Spleen (tissue), 7 donors: ENCODE measurements at regions not wholly inside any gene's neighbourhood (a gene's known extent, or its start where the extent isn't known, plus 50 kb on each side); places are given as distances from the start of the nearest gene placed in this dataset.

Source experiments
- CTCF ChIP-seq, 11 experiments: fragments of 200-600 bp in 7 of 11; fragments of 450-650 bp in 4 of 11; sonication (generic) in 4 of 11; IDR thresholded peaks in 8 of 11; conservative IDR thresholded peaks in 3 of 11; 1 replicate in 7 of 11; 2 replicates in 4 of 11; pipeline versions ENCODE4 v1.4.0 to v1.8.0; 2016 to 2021; ENCODE audit warnings: antibody characterized with exemption in 11 of 11, inconsistent platforms in 4 of 11, mild to moderate bottlenecking in 1 of 11
- POLR2A ChIP-seq, 3 donors: fragments of 450-650 bp; IDR thresholded peaks; one replicate each; pipeline ENCODE4 v1.5.1; 2017; ENCODE audit warnings: antibody characterized with exemption in 3 of 3, mild to moderate bottlenecking in 1 of 3
- POLR2AphosphoS5 ChIP-seq, 3 donors: sonication (generic); formaldehyde crosslinking; IDR thresholded peaks; one replicate each; pipeline ENCODE4 v1.5.1; 2017; ENCODE audit warnings: antibody characterized with exemption in 3 of 3
- donor health status: DM: no; HTN: no; CAD: no; lungs with moderate emphysema.
- donor health status: DM: no; HTN: no; CAD: no.
- donor health status: DM: no; HTN: no; CAD: no.

GRCh38 chr12:115046805-115047204 lies 362.8 kb upstream of the TBX3 start:
- no peak for TF ChIP-seq CTCF (IDR thresholded peaks at IDR 0.05 in 8 of 11, conservative IDR thresholded peaks at IDR 0.05 in 3 of 11)
- no peak for TF ChIP-seq POLR2AphosphoS5 (IDR thresholded peaks at IDR 0.05)
- TF ChIP-seq POLR2A (IDR thresholded peaks at IDR 0.05), result no peak
